HepG2 (cell line): ENCODE measurements at regions not wholly inside any gene's neighbourhood (a gene's known extent, or its start where the extent isn't known, plus 50 kb on each side); places are given as distances from the start of the nearest gene placed in this dataset.

Experiments
- ATAC-seq: fragments of 200-7000 bp; cut with Tn5 transposase; 3 replicates; pipeline ENCODE4 v1.9.1; 2020; ENCODE audit warnings: mild to moderate bottlenecking, moderate library complexity
- BruUV-seq: library from RNA; stranded (reverse); fragments of 400-500 nt; replicated peaks from 2 replicates; lab custom pipeline; 2021; lab: Mats Ljungman, UMichigan
- CTCF ChIA-PET: fragments of 300-600 bp; formaldehyde crosslinking; extraction: SDS; loops from one replicate; lab custom pipeline; 2021; ENCODE audit warnings: low total read pairs, inconsistent platforms, low intra/inter-chr PET ratio; lab: Yijun Ruan, JAX
- POLR2A ChIA-PET: fragments of 350-600 bp; sonication (Branson Sonifier 250); formaldehyde crosslinking; loops from one replicate; lab custom pipeline; 2020; ENCODE audit warnings: antibody characterized with exemption, inconsistent platforms; lab: Yijun Ruan, JAX
- DNase-seq: peaks from one replicate; pipeline ENCODE4 v3.0.0-alpha.2; 2015; ENCODE audit warnings: low spot score
- FAIRE-seq: peaks from 3 replicates; lab custom pipeline; 2011; peaks lifted over from hg19 to GRCh38; lab: Jason Lieb, UNC
- H2AFZ ChIP-seq: one replicate; pipeline ENCODE4 v1.6.1; 2011; ENCODE audit warnings: low read length, inconsistent platforms
- H3K27ac ChIP-seq: fragments of 300-600 bp; 3 replicates; pipeline ENCODE4 v1.8.0; 2011; ENCODE audit warnings: mixed run types, mild to moderate bottlenecking, mixed read lengths, low read length, inconsistent platforms; ENCODE audit not compliant: insufficient read depth; ENCODE audit errors: extremely low read length
- H3K27me3 ChIP-seq, 2 experiments: fragments of 200-600 bp in 1 of 2; 2 replicates in 1 of 2; 3 replicates in 1 of 2; pipeline versions ENCODE4 v1.6.0 to v1.8.0; 2011; ENCODE audit warnings: low read length in 2 of 2, mild to moderate bottlenecking in 2 of 2, moderate library complexity in 2 of 2, inconsistent platforms in 1 of 2; ENCODE audit not compliant: insufficient read depth in 2 of 2, control insufficient read depth in 1 of 2
- H3K36me3 ChIP-seq, 2 experiments: fragments of 200-600 bp in 1 of 2; replicated peaks in 1 of 2; 2 replicates in 1 of 2; 3 replicates in 1 of 2; pipeline versions ENCODE4 v1.5.1 to v1.8.0; 2011; ENCODE audit warnings: low read length in 2 of 2, inconsistent platforms in 1 of 2; ENCODE audit not compliant: insufficient read depth in 2 of 2, control insufficient read depth in 1 of 2
- H3K4me1 ChIP-seq: 2 replicates; pipeline ENCODE4 v1.5.1; 2012; ENCODE audit warnings: low read length, inconsistent platforms; ENCODE audit not compliant: insufficient read depth
- H3K4me2 ChIP-seq: 2 replicates; pipeline ENCODE4 v1.6.0; 2011; ENCODE audit warnings: low read depth, low read length, inconsistent platforms
- H3K4me3 ChIP-seq, 3 experiments: fragments of 200-600 bp in 1 of 3; sonication (generic), shearing (Covaris generic) in 1 of 3; replicated peaks in 1 of 3; 2 replicates each; pipeline ENCODE4 v1.5.1; 2011 to 2016; ENCODE audit warnings: low read length in 3 of 3, inconsistent platforms in 2 of 3, low read depth in 2 of 3, mild to moderate bottlenecking in 2 of 3, control low read depth in 1 of 3, mixed read lengths in 1 of 3; ENCODE audit not compliant: insufficient read depth in 1 of 3
- H3K79me2 ChIP-seq: one replicate; pipeline ENCODE4 v1.6.1; 2011; ENCODE audit warnings: low read length, inconsistent platforms; ENCODE audit not compliant: insufficient read depth
- H3K9ac ChIP-seq: 2 replicates; pipeline ENCODE4 v1.6.0; 2011; ENCODE audit warnings: mild to moderate bottlenecking, low read depth, low read length, inconsistent platforms; ENCODE audit not compliant: insufficient read depth
- H3K9me3 ChIP-seq: 2 replicates; pipeline ENCODE4 v1.5.1; 2012; ENCODE audit warnings: mild to moderate bottlenecking, low read length
- H4K20me1 ChIP-seq: 2 replicates; pipeline ENCODE4 v1.6.0; 2011; ENCODE audit warnings: inconsistent platforms, mild to moderate bottlenecking, low read length, moderate library complexity; ENCODE audit not compliant: insufficient read depth
- FOXO1 ChIP-seq: sonication (generic); formaldehyde crosslinking; IDR thresholded peaks from 2 replicates; pipeline ENCODE4 v1.4.0; 2020; ENCODE audit warnings: missing genetic modification reagents
- HMG20B ChIP-seq: conservative IDR thresholded peaks from 2 replicates; pipeline ENCODE4 v1.6.1; 2016; ENCODE audit warnings: missing genetic modification reagents, missing compliant biosample characterization
- NONO ChIP-seq, 2 experiments: fragments of 450-650 bp in 1 of 2; sonication (generic) in 1 of 2; formaldehyde crosslinking in 1 of 2; IDR thresholded peaks in 1 of 2; conservative IDR thresholded peaks in 1 of 2; 2 replicates each; pipeline versions ENCODE4 v1.6.1 to v1.8.0; 2017 to 2022; ENCODE audit warnings: mild to moderate bottlenecking in 1 of 2, missing genetic modification reagents in 1 of 2, moderate library complexity in 1 of 2
- STAT5B ChIP-seq: sonication (generic); formaldehyde crosslinking; IDR thresholded peaks from 2 replicates; pipeline ENCODE4 v1.4.0; 2020; ENCODE audit warnings: missing genetic modification reagents
- ZNF546 ChIP-seq: sonication (generic); formaldehyde crosslinking; conservative IDR thresholded peaks from 2 replicates; pipeline ENCODE4 v1.8.1; 2023; ENCODE audit warnings: mild to moderate bottlenecking, missing genetic modification reagents
- in situ Hi-C: cut with HindIII; loops from 2 replicates; pipeline ENCODE4 v1.10.0; 2017; ENCODE audit warnings: low pct_unique_long_range_greater_than_20kb; ENCODE audit not compliant: extremely low pct_ligation_motif_present
- intact Hi-C: fragments of 100-400 bp; cut with micrococcal nuclease; formaldehyde crosslinking; loops from one replicate; pipeline ENCODE4 v1.10.0; 2022; ENCODE audit not compliant: unreplicated experiment
- TF ChIP-seq, protein P1 (sequence below): sonication (generic); formaldehyde crosslinking; IDR thresholded peaks from 2 replicates; pipeline ENCODE4 v1.8.0; 2022; ENCODE audit warnings: mild to moderate bottlenecking, missing genetic modification reagents, moderate library complexity
- TF ChIP-seq, protein P2 (sequence below): sonication (generic); formaldehyde crosslinking; IDR thresholded peaks from 2 replicates; pipeline ENCODE4 v1.4.0; 2020; ENCODE audit warnings: missing genetic modification reagents
- TF ChIP-seq, protein P3 (sequence below): sonication (generic); formaldehyde crosslinking; IDR thresholded peaks from 2 replicates; pipeline ENCODE4 v1.5.1; 2020; ENCODE audit warnings: missing genetic modification reagents, mild to moderate bottlenecking, borderline replicate concordance
- TF ChIP-seq, protein P4 (sequence below): sonication (generic); formaldehyde crosslinking; IDR thresholded peaks from 2 replicates; pipeline ENCODE4 v1.4.0; 2020; ENCODE audit warnings: missing genetic modification reagents, borderline replicate concordance
- TF ChIP-seq, protein P5 (sequence below): sonication (generic); formaldehyde crosslinking; IDR thresholded peaks from 2 replicates; pipeline ENCODE4 v1.4.0; 2020; ENCODE audit warnings: missing genetic modification reagents, mild to moderate bottlenecking, borderline replicate concordance

DNA sequence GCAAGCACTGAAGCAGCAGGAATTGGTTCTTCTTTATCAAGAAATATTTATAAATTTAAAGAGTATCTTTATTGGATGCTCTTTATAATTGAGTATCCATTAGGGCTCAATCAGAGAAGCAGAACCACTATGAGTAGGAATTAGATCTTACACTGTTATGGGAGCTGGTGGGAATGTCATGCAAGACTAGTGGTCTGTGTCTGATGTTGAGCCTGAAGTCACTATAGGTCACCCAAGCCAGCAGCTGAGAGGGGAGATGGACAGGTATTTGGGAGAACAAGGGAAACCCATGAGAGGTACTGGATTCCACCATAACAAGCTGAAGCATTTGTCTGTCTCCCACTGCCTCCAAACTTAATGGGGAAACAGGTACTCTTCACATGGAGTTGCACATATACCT lies 283.7 kb upstream of the BOD1L1 start:
- POLR2A ChIA-PET = no interaction called here
- DNase-seq (no peak), ATAC-seq (no peak), FAIRE-seq (no peak)
- Histone ChIP-seq H3K27me3 (no peaks in the 10 kb centered on the region), H2AFZ (no peak overlapping the region), H3K79me2 (no peaks in the 10 kb centered on the region), H3K4me2 (no peak overlapping the region), H3K4me1 (peaks cover 10% of the 10 kb centered on the region; the same call in 1 of the 2 replicates), H3K9me3 (peaks cover 6% of the 10 kb centered on the region; the same call in 1 of the 2 replicates), H3K27ac (no peak overlapping the region), H3K9ac (no peak overlapping the region), H4K20me1 (no peaks in the 10 kb centered on the region), H3K4me3 (no peak overlapping the region), H3K36me3 (no peaks in the 10 kb centered on the region)
- intact Hi-C loops (no loop called here), in situ Hi-C loops (no loop called here)
- CTCF ChIA-PET = no interaction called here
- TF ChIP-seq, protein P1, sequence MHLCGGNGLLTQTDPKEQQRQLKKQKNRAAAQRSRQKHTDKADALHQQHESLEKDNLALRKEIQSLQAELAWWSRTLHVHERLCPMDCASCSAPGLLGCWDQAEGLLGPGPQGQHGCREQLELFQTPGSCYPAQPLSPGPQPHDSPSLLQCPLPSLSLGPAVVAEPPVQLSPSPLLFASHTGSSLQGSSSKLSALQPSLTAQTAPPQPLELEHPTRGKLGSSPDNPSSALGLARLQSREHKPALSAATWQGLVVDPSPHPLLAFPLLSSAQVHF (CRISPR knock-in tag) = no peak
- no peak for TF ChIP-seq NONO (IDR thresholded peaks at IDR 0.05)
- TF ChIP-seq NONO (CRISPR knock-in tag; conservative IDR thresholded peaks at IDR 0.05) = no peak
- TF ChIP-seq, protein P2, sequence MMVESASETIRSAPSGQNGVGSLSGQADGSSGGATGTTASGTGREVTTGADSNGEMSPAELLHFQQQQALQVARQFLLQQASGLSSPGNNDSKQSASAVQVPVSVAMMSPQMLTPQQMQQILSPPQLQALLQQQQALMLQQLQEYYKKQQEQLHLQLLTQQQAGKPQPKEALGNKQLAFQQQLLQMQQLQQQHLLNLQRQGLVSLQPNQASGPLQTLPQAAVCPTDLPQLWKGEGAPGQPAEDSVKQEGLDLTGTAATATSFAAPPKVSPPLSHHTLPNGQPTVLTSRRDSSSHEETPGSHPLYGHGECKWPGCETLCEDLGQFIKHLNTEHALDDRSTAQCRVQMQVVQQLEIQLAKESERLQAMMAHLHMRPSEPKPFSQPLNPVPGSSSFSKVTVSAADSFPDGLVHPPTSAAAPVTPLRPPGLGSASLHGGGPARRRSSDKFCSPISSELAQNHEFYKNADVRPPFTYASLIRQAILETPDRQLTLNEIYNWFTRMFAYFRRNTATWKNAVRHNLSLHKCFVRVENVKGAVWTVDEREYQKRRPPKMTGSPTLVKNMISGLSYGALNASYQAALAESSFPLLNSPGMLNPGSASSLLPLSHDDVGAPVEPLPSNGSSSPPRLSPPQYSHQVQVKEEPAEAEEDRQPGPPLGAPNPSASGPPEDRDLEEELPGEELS (CRISPR knock-in tag) = no peak
- TF ChIP-seq, protein P3, sequence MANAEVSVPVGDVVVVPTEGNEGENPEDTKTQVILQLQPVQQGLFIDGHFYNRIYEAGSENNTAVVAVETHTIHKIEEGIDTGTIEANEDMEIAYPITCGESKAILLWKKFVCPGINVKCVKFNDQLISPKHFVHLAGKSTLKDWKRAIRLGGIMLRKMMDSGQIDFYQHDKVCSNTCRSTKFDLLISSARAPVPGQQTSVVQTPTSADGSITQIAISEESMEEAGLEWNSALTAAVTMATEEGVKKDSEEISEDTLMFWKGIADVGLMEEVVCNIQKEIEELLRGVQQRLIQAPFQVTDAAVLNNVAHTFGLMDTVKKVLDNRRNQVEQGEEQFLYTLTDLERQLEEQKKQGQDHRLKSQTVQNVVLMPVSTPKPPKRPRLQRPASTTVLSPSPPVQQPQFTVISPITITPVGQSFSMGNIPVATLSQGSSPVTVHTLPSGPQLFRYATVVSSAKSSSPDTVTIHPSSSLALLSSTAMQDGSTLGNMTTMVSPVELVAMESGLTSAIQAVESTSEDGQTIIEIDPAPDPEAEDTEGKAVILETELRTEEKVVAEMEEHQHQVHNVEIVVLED = no peak
- TF ChIP-seq, protein P4, sequence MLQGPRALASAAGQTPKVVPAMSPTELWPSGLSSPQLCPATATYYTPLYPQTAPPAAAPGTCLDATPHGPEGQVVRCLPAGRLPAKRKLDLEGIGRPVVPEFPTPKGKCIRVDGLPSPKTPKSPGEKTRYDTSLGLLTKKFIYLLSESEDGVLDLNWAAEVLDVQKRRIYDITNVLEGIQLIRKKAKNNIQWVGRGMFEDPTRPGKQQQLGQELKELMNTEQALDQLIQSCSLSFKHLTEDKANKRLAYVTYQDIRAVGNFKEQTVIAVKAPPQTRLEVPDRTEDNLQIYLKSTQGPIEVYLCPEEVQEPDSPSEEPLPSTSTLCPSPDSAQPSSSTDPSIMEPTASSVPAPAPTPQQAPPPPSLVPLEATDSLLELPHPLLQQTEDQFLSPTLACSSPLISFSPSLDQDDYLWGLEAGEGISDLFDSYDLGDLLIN (CRISPR knock-in tag) = no peak
- TF ChIP-seq HMG20B = no peak
- TF ChIP-seq ZNF546 (CRISPR knock-in tag) = no peak
- TF ChIP-seq FOXO1 (CRISPR knock-in tag) = no peak
- no peak for TF ChIP-seq STAT5B
- TF ChIP-seq, protein P5, sequence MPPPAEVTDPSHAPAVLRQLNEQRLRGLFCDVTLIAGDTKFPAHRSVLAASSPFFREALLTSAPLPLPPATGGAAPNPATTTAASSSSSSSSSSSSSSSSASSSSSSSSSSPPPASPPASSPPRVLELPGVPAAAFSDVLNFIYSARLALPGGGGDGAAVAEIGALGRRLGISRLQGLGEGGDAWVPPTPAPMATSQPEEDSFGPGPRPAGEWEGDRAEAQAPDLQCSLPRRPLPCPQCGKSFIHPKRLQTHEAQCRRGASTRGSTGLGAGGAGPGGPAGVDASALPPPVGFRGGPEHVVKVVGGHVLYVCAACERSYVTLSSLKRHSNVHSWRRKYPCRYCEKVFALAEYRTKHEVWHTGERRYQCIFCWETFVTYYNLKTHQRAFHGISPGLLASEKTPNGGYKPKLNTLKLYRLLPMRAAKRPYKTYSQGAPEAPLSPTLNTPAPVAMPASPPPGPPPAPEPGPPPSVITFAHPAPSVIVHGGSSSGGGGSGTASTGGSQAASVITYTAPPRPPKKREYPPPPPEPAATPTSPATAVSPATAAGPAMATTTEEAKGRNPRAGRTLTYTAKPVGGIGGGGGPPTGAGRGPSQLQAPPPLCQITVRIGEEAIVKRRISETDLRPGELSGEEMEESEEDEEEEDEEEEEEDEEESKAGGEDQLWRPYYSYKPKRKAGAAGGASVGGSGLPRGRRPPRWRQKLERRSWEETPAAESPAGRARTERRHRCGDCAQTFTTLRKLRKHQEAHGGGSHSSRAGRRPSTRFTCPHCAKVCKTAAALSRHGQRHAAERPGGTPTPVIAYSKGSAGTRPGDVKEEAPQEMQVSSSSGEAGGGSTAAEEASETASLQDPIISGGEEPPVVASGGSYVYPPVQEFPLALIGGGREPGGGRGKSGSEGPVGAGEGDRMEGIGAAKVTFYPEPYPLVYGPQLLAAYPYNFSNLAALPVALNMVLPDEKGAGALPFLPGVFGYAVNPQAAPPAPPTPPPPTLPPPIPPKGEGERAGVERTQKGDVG = no peak
- no TSS peak for BruUV-seq
